ACC112 (cell line): ENCODE measurements at regions not wholly inside any gene's neighbourhood (a gene's known extent, or its start where the extent isn't known, plus 50 kb on each side); places are given as distances from the start of the nearest gene placed in this dataset.

Experiments used
- H2AFZ ChIP-seq: fragments of 200-600 bp; sonication (generic); one replicate; pipeline ENCODE4 v1.6.0; 2017; ENCODE audit warnings: antibody characterized with exemption, low read length; ENCODE audit not compliant: unreplicated experiment
- H3K27ac ChIP-seq: fragments of 200-600 bp; sonication (generic); 2 replicates; pipeline ENCODE4 v1.5.1; 2014; ENCODE audit warnings: low read depth, mild to moderate bottlenecking, antibody characterized with exemption, low read length, moderate library complexity
- H3K27me3 ChIP-seq: fragments of 200-600 bp; sonication (generic); 2 replicates; pipeline ENCODE4 v1.6.1; 2014; ENCODE audit warnings: mild to moderate bottlenecking, antibody characterized with exemption, low read length, moderate library complexity, mixed read lengths; ENCODE audit not compliant: insufficient read depth
- H3K36me3 ChIP-seq: fragments of 200-600 bp; sonication (generic); 2 replicates; pipeline ENCODE4 v1.6.1; 2016; ENCODE audit warnings: mild to moderate bottlenecking, antibody characterized with exemption, low read length, moderate library complexity, mixed read lengths; ENCODE audit not compliant: insufficient read depth
- H3K4me1 ChIP-seq: fragments of 200-600 bp; sonication (generic); one replicate; pipeline ENCODE4 v1.6.1; 2016; ENCODE audit warnings: low read length, mixed read lengths; ENCODE audit not compliant: insufficient read depth, unreplicated experiment, control insufficient read depth
- H3K4me3 ChIP-seq: fragments of 200-600 bp; sonication (generic); 2 replicates; pipeline ENCODE4 v1.5.1; 2014; ENCODE audit warnings: mild to moderate bottlenecking, low read depth, low read length
- H3K79me2 ChIP-seq: fragments of 200-600 bp; sonication (generic); one replicate; pipeline ENCODE4 v1.6.0; 2016; ENCODE audit warnings: low read length; ENCODE audit not compliant: control insufficient read depth, unreplicated experiment, insufficient read depth

DNA sequence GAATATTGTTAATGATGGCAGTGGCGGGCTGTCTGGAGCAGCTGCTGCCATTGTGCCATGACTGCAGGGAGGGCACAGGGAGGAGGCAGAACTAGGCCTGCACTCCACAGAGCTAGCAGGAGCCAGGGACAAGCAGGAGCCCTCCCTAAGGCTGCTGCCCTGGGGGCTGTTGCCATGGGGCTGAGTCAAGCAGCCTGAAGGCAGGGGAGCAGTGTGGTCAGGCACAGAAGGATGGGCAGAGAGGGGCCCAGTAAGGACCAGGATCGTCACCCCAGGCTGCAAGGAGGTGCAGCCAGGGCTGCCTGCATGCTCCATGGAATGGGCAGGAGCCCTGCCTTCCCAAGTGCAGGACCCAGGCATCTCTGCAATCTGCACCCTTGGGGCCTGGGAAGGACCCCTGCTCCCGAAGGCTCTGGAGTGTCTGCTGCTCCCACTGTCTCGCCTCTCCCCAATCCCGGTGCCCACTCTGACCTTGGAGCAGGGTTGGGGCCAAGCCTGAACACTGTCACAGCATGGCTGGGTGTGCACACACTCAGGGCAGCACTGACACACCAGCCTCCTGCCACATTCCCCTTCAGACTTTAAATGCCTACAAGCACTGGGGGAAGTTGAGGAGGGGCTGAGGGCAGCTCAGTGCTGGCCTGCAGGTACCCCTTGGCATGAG, 98.3 kb upstream of the GALNTL6 start:
- Histone ChIP-seq H3K36me3 (no peaks in the 10 kb centered on the region), H3K27ac (no peak overlapping the region), H3K27me3 (no peaks in the 10 kb centered on the region), H3K79me2 (no peaks in the 10 kb centered on the region), H2AFZ (no peak overlapping the region), H3K4me3 (no peak overlapping the region), H3K4me1 (no peaks in the 10 kb centered on the region)

GRCh38 chr4:171710743-171711142, 102.5 kb upstream of the GALNTL6 start:
- Histone ChIP-seq H3K4me3 (no peak overlapping the region), H3K79me2 (no peaks in the 10 kb centered on the region), H3K36me3 (no peaks in the 10 kb centered on the region), H3K27me3 (no peaks in the 10 kb centered on the region), H3K4me1 (no peaks in the 10 kb centered on the region), H2AFZ (no peak overlapping the region), H3K27ac (no peak overlapping the region)

GRCh38 chr4:171676555-171677215, 136.5 kb upstream of the GALNTL6 start:
- Histone ChIP-seq H3K27ac (no peak overlapping the region), H3K4me3 (no peak overlapping the region), H3K36me3 (no peaks in the 10 kb centered on the region), H3K27me3 (no peaks in the 10 kb centered on the region), H3K4me1 (no peaks in the 10 kb centered on the region), H2AFZ (no peak overlapping the region), H3K79me2 (no peaks in the 10 kb centered on the region)

DNA sequence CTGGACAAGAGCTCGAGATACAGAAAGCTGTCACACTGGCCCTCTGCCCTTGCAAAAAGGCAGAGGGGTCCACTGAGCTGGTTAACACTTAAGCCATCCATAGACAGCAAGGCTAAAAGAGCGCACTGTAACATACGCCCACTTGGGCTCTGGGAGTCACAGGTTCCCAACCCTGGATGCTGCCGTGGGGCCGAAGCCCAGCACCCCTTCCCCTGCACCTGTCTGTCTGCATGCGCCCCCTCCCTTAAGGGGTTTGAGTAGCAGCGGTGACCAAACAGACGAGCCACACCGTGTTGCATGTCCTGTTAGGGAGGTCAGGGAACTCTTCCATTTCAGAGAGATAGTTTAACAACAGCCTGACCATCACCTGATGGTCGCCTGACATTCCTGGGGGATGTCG, 138.4 kb upstream of the GALNTL6 start:
- no peak overlapping the region for H3K4me3 ChIP-seq
- H3K27ac ChIP-seq = no peak overlapping the region
- no peaks in the 10 kb centered on the region for H3K36me3 ChIP-seq
- no peak overlapping the region for H2AFZ ChIP-seq
- no peaks in the 10 kb centered on the region for H3K27me3 ChIP-seq
- H3K4me1 ChIP-seq = no peaks in the 10 kb centered on the region
- no peaks in the 10 kb centered on the region for H3K79me2 ChIP-seq

DNA sequence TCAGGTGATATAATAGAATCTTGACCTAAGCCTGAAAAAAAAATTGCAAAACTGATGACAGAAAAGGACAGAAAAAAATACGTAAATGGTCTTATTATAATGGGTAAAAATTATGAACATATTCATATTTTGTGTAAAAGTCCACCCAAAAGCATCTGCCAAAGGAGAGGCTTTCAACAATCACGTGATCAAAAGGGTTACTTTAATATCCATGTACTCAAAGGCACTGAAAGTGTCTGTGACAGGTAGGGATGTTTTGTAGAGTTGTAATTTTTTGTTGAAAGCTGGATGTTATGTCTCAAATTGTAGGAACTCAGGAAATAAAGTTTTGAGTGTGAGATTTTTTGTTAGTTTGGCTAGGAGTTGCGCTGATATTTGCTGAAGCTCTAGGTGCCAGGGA, 144.8 kb upstream of the GALNTL6 start:
- no peaks in the 10 kb centered on the region for H3K27me3 ChIP-seq
- H3K4me1 ChIP-seq = no peaks in the 10 kb centered on the region
- H3K36me3 ChIP-seq = no peaks in the 10 kb centered on the region
- no peak overlapping the region for H3K4me3 ChIP-seq
- no peaks in the 10 kb centered on the region for H3K79me2 ChIP-seq
- H2AFZ ChIP-seq = no peak overlapping the region
- H3K27ac ChIP-seq = no peak overlapping the region

DNA sequence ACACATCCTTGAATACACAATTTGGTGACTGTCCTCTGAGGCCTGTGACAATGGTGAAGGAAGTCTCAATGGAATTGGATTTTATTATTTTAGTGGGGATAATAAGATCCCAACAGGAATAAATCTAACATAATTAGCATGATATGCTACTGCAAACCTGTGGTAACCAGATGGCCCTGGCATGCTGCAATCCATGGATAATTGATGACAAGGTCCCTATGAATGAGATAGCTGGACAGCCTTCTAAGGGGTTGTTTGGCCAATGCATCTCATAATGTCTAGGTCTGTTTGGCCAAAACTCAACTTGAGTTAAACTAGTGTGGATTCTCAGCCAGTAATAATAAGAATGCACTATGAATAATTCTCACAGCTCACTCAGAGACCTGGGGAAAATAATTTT, 145.3 kb upstream of the GALNTL6 start:
- Histone ChIP-seq H3K36me3 (no peaks in the 10 kb centered on the region), H3K4me1 (no peaks in the 10 kb centered on the region)

GRCh38 chr4:171651071-171651470, 162.1 kb upstream of the GALNTL6 start:
- no peak overlapping the region for H3K4me3 ChIP-seq
- no peaks in the 10 kb centered on the region for H3K79me2 ChIP-seq
- no peak overlapping the region for H2AFZ ChIP-seq
- H3K36me3 ChIP-seq = no peaks in the 10 kb centered on the region
- H3K27ac ChIP-seq = no peak overlapping the region
- no peaks in the 10 kb centered on the region for H3K27me3 ChIP-seq
- no peaks in the 10 kb centered on the region for H3K4me1 ChIP-seq

More for the DNA sequence above, 145.3 kb upstream of the GALNTL6 start:
- H3K4me3 ChIP-seq = no peak overlapping the region
- H2AFZ ChIP-seq = no peak overlapping the region
- H3K27me3 ChIP-seq = no peaks in the 10 kb centered on the region
- no peaks in the 10 kb centered on the region for H3K79me2 ChIP-seq
- no peak overlapping the region for H3K27ac ChIP-seq

GRCh38 chr4:171650543-171650942, 162.7 kb upstream of the GALNTL6 start:
- Histone ChIP-seq H3K79me2 (no peaks in the 10 kb centered on the region), H3K4me3 (no peak overlapping the region), H3K4me1 (no peaks in the 10 kb centered on the region), H3K27me3 (no peaks in the 10 kb centered on the region), H3K36me3 (no peaks in the 10 kb centered on the region), H2AFZ (no peak overlapping the region), H3K27ac (no peak overlapping the region)

DNA sequence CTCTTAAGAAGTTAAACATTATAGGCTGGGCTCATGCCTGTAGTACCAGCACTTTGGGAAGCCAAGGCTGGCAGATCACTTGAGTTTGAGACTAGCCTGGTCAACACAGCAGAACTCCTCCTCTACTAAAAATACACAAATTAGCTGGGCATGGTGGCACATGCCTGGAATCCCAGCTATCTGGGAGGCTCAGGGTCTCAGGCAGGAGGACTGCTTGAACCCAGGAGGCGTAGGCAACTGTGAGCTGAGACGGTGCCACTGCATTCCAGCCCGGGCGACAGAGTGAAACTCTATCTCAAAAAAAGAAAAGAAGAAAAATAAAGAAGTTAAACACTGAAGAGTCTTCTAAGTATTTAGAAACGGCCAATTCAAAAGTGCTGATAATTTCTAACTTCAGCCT, 164.3 kb upstream of the GALNTL6 start:
- Histone ChIP-seq H3K4me3 (no peak overlapping the region), H3K36me3 (no peaks in the 10 kb centered on the region), H3K79me2 (no peaks in the 10 kb centered on the region), H3K4me1 (no peaks in the 10 kb centered on the region), H2AFZ (no peak overlapping the region), H3K27ac (no peak overlapping the region), H3K27me3 (no peaks in the 10 kb centered on the region)

DNA sequence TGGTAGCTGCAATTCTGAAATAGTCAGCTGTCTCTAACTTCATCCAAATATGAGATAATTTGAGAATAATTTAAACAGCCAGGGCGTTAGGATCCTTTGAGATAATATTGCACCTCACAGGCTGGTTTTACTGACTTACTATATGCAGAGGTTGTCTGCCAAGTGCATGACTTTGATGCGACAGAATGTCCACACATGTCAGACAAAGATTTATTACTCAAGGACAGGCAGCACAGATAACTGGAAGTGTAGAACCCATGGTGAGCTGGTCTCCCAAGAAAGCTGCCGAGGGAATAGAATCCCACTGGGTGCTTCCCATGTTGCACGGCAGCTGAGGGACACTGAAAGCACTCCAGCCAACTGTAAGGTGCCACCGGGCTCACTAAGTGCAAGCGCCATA, 166.2 kb upstream of the GALNTL6 start:
- Histone ChIP-seq H3K27ac (no peak overlapping the region), H3K79me2 (no peaks in the 10 kb centered on the region), H3K4me1 (no peaks in the 10 kb centered on the region), H2AFZ (no peak overlapping the region), H3K4me3 (no peak overlapping the region), H3K36me3 (no peaks in the 10 kb centered on the region), H3K27me3 (no peaks in the 10 kb centered on the region)

- Histone ChIP-seq H3K27ac (no peak overlapping the region), H3K4me1 (no peaks in the 10 kb centered on the region), H3K4me3 (no peak overlapping the region), H3K27me3 (no peaks in the 10 kb centered on the region), H3K79me2 (no peaks in the 10 kb centered on the region), H3K36me3 (no peaks in the 10 kb centered on the region), H2AFZ (no peak overlapping the region)
Observed at GRCh38 chr4:171644430-171645057, 168.7 kb upstream of the GALNTL6 start.
